ENCODE measurements at regions not wholly inside any gene's neighbourhood (a gene's known extent, or its start where the extent isn't known, plus 50 kb on each side); places are given as distances from the start of the nearest gene placed in this dataset.

DNA sequence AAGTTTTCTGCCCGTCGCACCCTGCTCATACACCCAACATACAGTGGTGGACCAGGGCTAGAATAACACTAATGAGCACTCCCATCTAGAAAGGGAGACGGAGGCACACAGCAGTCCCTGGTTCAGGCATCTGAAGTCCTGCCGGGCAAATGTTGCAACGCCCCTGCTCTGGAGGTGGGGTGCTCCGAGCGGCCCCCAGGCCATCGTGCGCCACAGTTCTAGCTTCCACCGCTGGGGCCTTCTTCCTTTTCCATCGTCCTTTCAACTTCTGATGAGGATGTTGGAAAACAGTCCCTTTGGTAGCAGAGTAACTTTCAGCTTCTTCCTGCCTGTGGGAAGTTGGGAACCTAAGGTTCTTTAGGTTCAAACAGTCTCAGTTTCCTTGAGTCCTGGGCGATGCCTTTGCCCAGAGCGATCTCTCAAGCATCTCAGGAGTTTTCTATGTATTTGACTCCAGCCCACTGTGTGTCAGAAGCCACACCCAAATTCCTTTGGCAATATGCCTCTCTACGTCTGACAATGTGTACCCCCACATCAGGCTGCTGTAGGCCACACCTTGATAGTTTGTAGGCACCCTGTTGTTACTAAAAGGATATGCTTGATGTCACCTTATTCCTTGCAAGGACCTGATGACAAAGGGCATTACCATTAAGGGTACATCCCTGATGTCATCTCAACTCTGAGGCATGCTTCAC, 258.8 kb downstream of the GLI2 start:
- Histone ChIP-seq H3K4me3 (ENCODE audit: insufficient read depth, low read depth, low read length) (no peak overlapping the region), H3K27me3 (ENCODE audit: control insufficient read depth, insufficient read depth, low read length) (no peaks in the 10 kb centered on the region), H3K36me3 (replicated peaks; ENCODE audit: control insufficient read depth, insufficient read depth, low read length) (peaks cover 1% of the 10 kb centered on the region)
- DNase-seq, result no peak

DNA sequence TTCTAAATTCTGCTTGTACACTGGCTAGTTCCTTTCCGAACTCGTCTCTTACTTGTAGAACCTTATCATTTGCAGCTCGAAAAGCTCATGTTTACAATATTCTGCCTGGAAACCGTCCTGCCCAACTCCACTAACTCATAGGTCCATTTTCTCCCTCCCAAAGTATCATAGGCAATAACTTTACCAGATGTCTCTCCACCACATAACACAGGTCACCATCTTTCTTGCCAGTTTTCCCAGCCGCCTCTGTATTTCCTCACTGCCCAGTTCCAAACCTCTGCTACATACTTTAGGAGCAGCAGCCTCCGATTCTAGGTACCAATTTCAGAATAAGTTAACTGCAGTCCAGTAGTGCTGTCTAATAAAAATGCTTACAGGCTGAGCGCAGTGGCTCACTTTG, 259.5 kb downstream of the GLI2 start:
- DNase-seq, result no peak
- Histone ChIP-seq H3K27me3 (ENCODE audit: control insufficient read depth, insufficient read depth, low read length) (no peaks in the 10 kb centered on the region), H3K36me3 (replicated peaks; ENCODE audit: control insufficient read depth, insufficient read depth, low read length) (no peaks in the 10 kb centered on the region; the same call in 1 of the 2 replicates), H3K4me3 (ENCODE audit: insufficient read depth, low read depth, low read length) (no peak overlapping the region)

GRCh38 chr2:120995656-120996190, 260.1 kb downstream of the GLI2 start:
- Histone ChIP-seq H3K36me3 (replicated peaks; ENCODE audit: control insufficient read depth, insufficient read depth, low read length) (no peaks in the 10 kb centered on the region; the same call in 1 of the 2 replicates), H3K4me3 (ENCODE audit: insufficient read depth, low read depth, low read length) (no peak overlapping the region), H3K27me3 (ENCODE audit: control insufficient read depth, insufficient read depth, low read length) (no peaks in the 10 kb centered on the region)
- DNase-seq, result no peak

DNA sequence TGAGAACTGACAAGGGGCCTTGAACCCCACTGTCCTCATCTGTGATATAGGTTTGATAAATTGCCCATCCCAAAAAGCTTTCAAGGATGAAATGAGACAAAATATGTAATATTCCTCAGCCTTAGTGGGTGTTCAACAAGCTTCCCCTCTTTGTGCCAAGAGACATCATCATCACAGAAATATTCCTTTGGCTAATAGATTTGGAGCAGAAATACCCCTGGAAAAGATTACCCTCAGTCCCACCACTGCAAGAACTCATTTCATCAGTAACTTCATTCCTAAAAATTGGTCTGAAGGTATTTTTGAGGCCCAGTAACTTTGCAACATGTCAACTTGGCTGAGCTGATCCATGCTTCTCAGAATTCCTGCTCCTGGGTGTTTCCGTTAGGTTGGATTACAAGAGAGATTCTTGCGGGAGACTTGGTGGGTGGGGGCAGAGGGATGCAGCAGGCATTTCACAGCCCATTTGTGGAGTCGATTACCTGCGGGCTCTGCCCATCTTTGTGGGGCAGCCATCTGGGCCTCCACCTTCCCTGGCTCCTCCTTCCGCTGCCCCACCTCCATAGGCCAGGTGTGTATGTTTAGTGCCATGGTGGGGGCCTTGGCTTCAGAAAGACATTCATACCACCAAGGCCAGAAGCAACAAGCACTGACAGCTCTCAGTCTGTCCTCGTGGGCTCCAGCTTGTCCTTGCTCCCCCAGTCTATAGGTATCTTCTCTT, 263.9 kb downstream of the GLI2 start:
- DNase-seq, result no peak
- H3K4me3 ChIP-seq (ENCODE audit: insufficient read depth, low read depth, low read length), result no peak overlapping the region
- no peaks in the 10 kb centered on the region for H3K36me3 ChIP-seq (replicated peaks; ENCODE audit: control insufficient read depth, insufficient read depth, low read length)
- H3K27me3 ChIP-seq (ENCODE audit: control insufficient read depth, insufficient read depth, low read length), result 0 out of 2 replicates have a peak, but pooled peaks cover 2% of the 10 kb centered on the region

DNA sequence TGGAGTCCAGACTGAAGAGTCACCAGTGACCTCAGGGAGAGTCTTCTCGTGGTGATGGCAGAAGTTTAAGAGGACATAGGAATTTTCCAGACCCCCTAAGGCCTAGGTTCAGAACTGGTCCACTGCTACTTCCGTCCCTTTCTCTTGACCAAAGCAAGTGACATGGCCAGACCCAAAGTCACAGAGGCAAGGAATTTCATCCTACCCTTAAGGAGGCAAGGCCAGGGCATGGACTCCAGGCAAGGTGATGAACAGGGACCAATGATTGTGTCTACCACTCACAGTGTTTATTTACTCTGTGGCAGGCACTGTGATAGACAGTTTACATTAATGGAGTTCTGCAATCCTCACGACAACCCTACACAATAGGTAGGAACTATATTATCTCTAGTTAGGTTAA, 265.1 kb downstream of the GLI2 start:
- Histone ChIP-seq H3K4me3 (ENCODE audit: insufficient read depth, low read depth, low read length) (no peak overlapping the region), H3K27me3 (ENCODE audit: control insufficient read depth, insufficient read depth, low read length) (peaks cover 2% of the 10 kb centered on the region; the same call in 1 of the 2 replicates), H3K36me3 (replicated peaks; ENCODE audit: control insufficient read depth, insufficient read depth, low read length) (no peaks in the 10 kb centered on the region)
- DNase-seq, result no peak

GRCh38 chr2:121001641-121002040, 266.0 kb downstream of the GLI2 start:
- no peak overlapping the region for H3K4me3 ChIP-seq (ENCODE audit: insufficient read depth, low read depth, low read length)
- H3K36me3 ChIP-seq (replicated peaks; ENCODE audit: control insufficient read depth, insufficient read depth, low read length), result no peaks in the 10 kb centered on the region
- H3K27me3 ChIP-seq (ENCODE audit: control insufficient read depth, insufficient read depth, low read length), result peaks cover 2% of the 10 kb centered on the region; the same call in 1 of the 2 replicates
- no peak for DNase-seq

DNA sequence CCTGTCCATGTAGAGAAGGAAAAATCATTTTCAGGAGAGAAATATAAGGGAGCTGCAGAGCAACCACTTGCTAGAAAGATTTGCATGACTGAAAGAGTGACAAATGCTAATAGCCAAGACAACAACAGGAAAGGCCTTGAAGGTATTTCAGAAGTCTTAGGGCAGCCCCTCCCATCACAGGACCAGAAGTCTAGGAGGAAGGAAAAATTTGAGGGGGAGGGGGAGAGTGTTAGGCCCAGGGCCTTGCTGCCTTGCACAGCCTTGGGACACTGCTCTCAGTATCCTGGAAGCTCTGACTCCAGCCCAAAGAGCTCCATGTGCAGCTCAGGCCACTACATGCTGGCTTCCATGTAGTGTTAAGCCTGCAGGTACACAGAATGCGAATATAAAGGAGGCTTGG, 266.9 kb downstream of the GLI2 start:
- H3K36me3 ChIP-seq (replicated peaks; ENCODE audit: control insufficient read depth, insufficient read depth, low read length), result no peaks in the 10 kb centered on the region
- DNase-seq, result peak; percentile 76
- peaks cover 2% of the 10 kb centered on the region for H3K27me3 ChIP-seq (ENCODE audit: control insufficient read depth, insufficient read depth, low read length)
- no peak overlapping the region for H3K4me3 ChIP-seq (ENCODE audit: insufficient read depth, low read depth, low read length)

DNA sequence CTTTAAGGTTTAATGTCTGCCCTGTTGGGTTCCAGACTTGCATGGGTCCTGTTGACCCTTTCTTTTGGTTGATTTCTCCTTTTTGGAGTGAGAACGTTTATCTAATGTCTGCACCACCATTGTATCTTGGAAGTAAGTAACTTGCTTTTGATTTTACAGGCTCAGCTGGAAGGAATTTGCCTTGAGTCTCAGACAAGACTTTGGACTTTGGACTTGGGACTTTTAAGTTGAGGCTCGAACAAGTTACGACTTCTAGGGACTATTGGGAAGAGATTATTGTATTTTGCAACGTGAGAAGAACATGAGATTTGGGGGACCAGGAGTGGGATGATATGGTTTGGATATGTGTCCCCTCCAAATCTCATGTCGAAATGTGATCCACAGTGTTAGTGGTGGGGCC, 267.7 kb downstream of the GLI2 start:
- Histone ChIP-seq H3K4me3 (ENCODE audit: insufficient read depth, low read depth, low read length) (no peak overlapping the region), H3K36me3 (replicated peaks; ENCODE audit: control insufficient read depth, insufficient read depth, low read length) (no peaks in the 10 kb centered on the region), H3K27me3 (ENCODE audit: control insufficient read depth, insufficient read depth, low read length) (peaks cover 2% of the 10 kb centered on the region)
- no peak for DNase-seq

DNA sequence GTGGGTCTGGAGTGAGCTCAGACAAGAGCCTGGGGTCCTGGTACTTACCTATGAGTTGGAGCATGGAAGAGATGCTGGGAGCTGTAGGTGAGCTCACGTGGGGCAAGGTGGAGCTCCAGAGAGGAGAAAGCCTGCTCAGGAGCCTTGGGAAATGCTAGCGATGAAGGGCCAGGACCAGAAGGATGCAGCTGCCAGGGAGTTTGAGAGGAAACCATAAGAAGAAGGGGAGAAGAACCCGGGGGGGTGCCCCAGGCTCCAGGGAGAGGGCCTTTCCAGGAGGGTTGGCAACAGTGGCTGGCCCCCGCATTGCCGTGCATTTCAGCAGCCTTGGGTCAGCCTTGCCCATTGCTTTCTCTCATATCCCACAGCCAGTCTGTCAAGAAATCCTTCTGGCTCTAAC, 268.7 kb downstream of the GLI2 start:
- Histone ChIP-seq H3K27me3 (ENCODE audit: control insufficient read depth, insufficient read depth, low read length) (peaks cover 2% of the 10 kb centered on the region), H3K36me3 (replicated peaks; ENCODE audit: control insufficient read depth, insufficient read depth, low read length) (no peaks in the 10 kb centered on the region), H3K4me3 (ENCODE audit: insufficient read depth, low read depth, low read length) (no peak overlapping the region)
- no peak for DNase-seq

GRCh38 chr2:121004950-121005349, 269.3 kb downstream of the GLI2 start:
- no peak for DNase-seq
- no peak overlapping the region for H3K4me3 ChIP-seq (ENCODE audit: insufficient read depth, low read depth, low read length)
- no peaks in the 10 kb centered on the region for H3K36me3 ChIP-seq (replicated peaks; ENCODE audit: control insufficient read depth, insufficient read depth, low read length)
- H3K27me3 ChIP-seq (ENCODE audit: control insufficient read depth, insufficient read depth, low read length), result peaks cover 2% of the 10 kb centered on the region

GRCh38 chr2:121005453-121005852, 269.8 kb downstream of the GLI2 start:
- Histone ChIP-seq H3K36me3 (replicated peaks; ENCODE audit: control insufficient read depth, insufficient read depth, low read length) (no peaks in the 10 kb centered on the region), H3K4me3 (ENCODE audit: insufficient read depth, low read depth, low read length) (no peak overlapping the region), H3K27me3 (ENCODE audit: control insufficient read depth, insufficient read depth, low read length) (peaks cover 2% of the 10 kb centered on the region)
- DNase-seq, result no peak

- Histone ChIP-seq H3K4me3 (ENCODE audit: insufficient read depth, low read depth, low read length) (no peak overlapping the region), H3K27me3 (ENCODE audit: control insufficient read depth, insufficient read depth, low read length) (no peaks in the 10 kb centered on the region; the same call in none of the 2 replicates), H3K36me3 (replicated peaks; ENCODE audit: control insufficient read depth, insufficient read depth, low read length) (no peaks in the 10 kb centered on the region)
- no peak for DNase-seq
Observed at GRCh38 chr2:121006743-121007489, 271.2 kb downstream of the GLI2 start.

GRCh38 chr2:121007490-121007853, 271.8 kb downstream of the GLI2 start:
- DNase-seq, result no peak
- no peaks in the 10 kb centered on the region for H3K36me3 ChIP-seq (replicated peaks; ENCODE audit: control insufficient read depth, insufficient read depth, low read length)
- no peaks in the 10 kb centered on the region; the same call in none of the 2 replicates for H3K27me3 ChIP-seq (ENCODE audit: control insufficient read depth, insufficient read depth, low read length)
- no peak overlapping the region for H3K4me3 ChIP-seq (ENCODE audit: insufficient read depth, low read depth, low read length)

DNA sequence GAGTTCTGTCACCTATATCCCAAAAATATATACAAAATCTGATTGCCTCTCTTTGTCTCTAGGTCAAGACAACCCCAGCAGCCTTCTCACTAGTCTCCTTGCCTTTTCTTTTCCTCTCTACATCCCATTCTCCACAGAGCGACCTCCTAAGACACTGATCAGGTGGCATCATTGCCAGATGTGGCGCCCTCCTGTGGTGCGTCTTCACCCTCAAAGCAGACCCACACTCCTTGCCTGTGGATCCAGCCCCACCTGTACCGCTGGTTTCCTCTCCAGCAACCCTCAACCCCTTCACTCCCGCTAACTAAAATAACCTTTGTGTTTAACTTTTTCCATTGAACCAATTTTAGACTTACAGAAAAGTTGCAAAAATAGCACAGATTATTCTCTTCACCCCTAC, 273.3 kb downstream of the GLI2 start:
- no peak overlapping the region for H3K4me3 ChIP-seq (ENCODE audit: insufficient read depth, low read depth, low read length)
- H3K36me3 ChIP-seq (replicated peaks; ENCODE audit: control insufficient read depth, insufficient read depth, low read length), result no peaks in the 10 kb centered on the region
- DNase-seq, result peak; percentile 87
- no peaks in the 10 kb centered on the region; the same call in none of the 2 replicates for H3K27me3 ChIP-seq (ENCODE audit: control insufficient read depth, insufficient read depth, low read length)
